Tibial artery (tissue), 4 donors: ENCODE measurements at regions not wholly inside any gene's neighbourhood (a gene's known extent, or its start where the extent isn't known, plus 50 kb on each side); places are given as distances from the start of the nearest gene placed in this dataset.

ENCODE experiments used
- DNase-seq, 2 donors: peaks; one replicate each; pipeline ENCODE4 v3.0.0-alpha.2; 2019
- H3K27ac ChIP-seq, 2 donors: fragments of 200-600 bp; sonication (generic) in 1 of 2; 1 replicate in 1 of 2; 2 replicates in 1 of 2; pipeline ENCODE4 v1.5.1; 2018 to 2019; ENCODE audit warnings: mild to moderate bottlenecking in 1 of 2
- H3K27me3 ChIP-seq, 2 donors: fragments of 200-600 bp; sonication (generic) in 1 of 2; one replicate each; pipeline versions ENCODE4 v1.5.1 to v1.6.0; 2016 to 2019
- H3K36me3 ChIP-seq, 3 donors: fragments of 200-600 bp; sonication (generic) in 2 of 3; one replicate each; pipeline ENCODE4 v1.5.1; 2016 to 2019; ENCODE audit warnings: mild to moderate bottlenecking in 2 of 3
- H3K4me1 ChIP-seq, 4 donors: fragments of 200-600 bp; sonication (generic) in 2 of 4; 1 replicate in 3 of 4; 2 replicates in 1 of 4; pipeline ENCODE4 v1.5.1; 2016 to 2019
- H3K4me3 ChIP-seq, 2 donors: fragments of 200-600 bp; sonication (generic) in 1 of 2; 1 replicate in 1 of 2; 2 replicates in 1 of 2; pipeline ENCODE4 v1.5.1; 2018 to 2019; ENCODE audit warnings: mild to moderate bottlenecking in 2 of 2
- H3K9me3 ChIP-seq, 3 donors: fragments of 200-600 bp; sonication (generic) in 1 of 3; one replicate each; pipeline ENCODE4 v1.5.1; 2016 to 2019
- CTCF ChIP-seq, 2 experiments: fragments of 200-600 bp in 1 of 2; fragments of 450-650 bp in 1 of 2; IDR thresholded peaks; one replicate each; pipeline ENCODE4 v1.5.1; 2017 to 2019; ENCODE audit warnings: antibody characterized with exemption in 2 of 2, mild to moderate bottlenecking in 1 of 2, moderate library complexity in 1 of 2
- intact Hi-C: fragments of 100-400 bp; cut with DNase I; formaldehyde crosslinking; loops from one replicate; pipeline ENCODE4 v1.15.0; 2023; ENCODE audit warnings: low total_unique reads

GRCh38 chr16:59907611-59908010 lies 1173.5 kb upstream of the GOT2 start:
- Histone ChIP-seq H3K27ac (no peak overlapping the region), H3K36me3 (no peaks in the 10 kb centered on the region), H3K27me3 (no peaks in the 10 kb centered on the region), H3K4me3 (no peak overlapping the region), H3K4me1 (no peaks in the 10 kb centered on the region), H3K9me3 (no peaks in the 10 kb centered on the region)
- TF ChIP-seq CTCF (IDR thresholded peaks at IDR 0.05) = no peak
- intact Hi-C loops = no loop called here
- DNase-seq = no peak

- no peak overlapping the region for H3K27ac ChIP-seq
- H3K9me3 ChIP-seq = no peaks in the 10 kb centered on the region
- TF ChIP-seq CTCF (IDR thresholded peaks at IDR 0.05) = no peak
- no peaks in the 10 kb centered on the region for H3K4me1 ChIP-seq
- no peak overlapping the region for H3K4me3 ChIP-seq
- no peaks in the 10 kb centered on the region for H3K27me3 ChIP-seq
- no peak for DNase-seq
- intact Hi-C loops = no loop called here
- no peaks in the 10 kb centered on the region for H3K36me3 ChIP-seq
Measured at GRCh38 chr16:59905606-59906005, 1171.5 kb upstream of the GOT2 start.

- Histone ChIP-seq H3K9me3 (no peaks in the 10 kb centered on the region), H3K27me3 (no peaks in the 10 kb centered on the region), H3K4me3 (no peak overlapping the region), H3K36me3 (no peaks in the 10 kb centered on the region), H3K4me1 (no peaks in the 10 kb centered on the region), H3K27ac (no peak overlapping the region)
- DNase-seq = no peak
- TF ChIP-seq CTCF (IDR thresholded peaks at IDR 0.05) = no peak
- intact Hi-C loops = no loop called here
Measured at GRCh38 chr16:59905131-59905530, 1171.0 kb upstream of the GOT2 start.

- Histone ChIP-seq H3K4me1 (no peaks in the 10 kb centered on the region), H3K9me3 (no peaks in the 10 kb centered on the region), H3K4me3 (no peak overlapping the region), H3K36me3 (no peaks in the 10 kb centered on the region), H3K27me3 (no peaks in the 10 kb centered on the region), H3K27ac (no peak overlapping the region)
- intact Hi-C loops = no loop called here
- TF ChIP-seq CTCF (IDR thresholded peaks at IDR 0.05) = no peak
- no peak for DNase-seq
Measured at GRCh38 chr16:59899940-59900339, 1165.8 kb upstream of the GOT2 start.

GRCh38 chr16:59892376-59892775 lies 1158.3 kb upstream of the GOT2 start:
- Histone ChIP-seq H3K36me3 (no peaks in the 10 kb centered on the region), H3K4me1 (no peaks in the 10 kb centered on the region), H3K27me3 (no peaks in the 10 kb centered on the region), H3K9me3 (no peaks in the 10 kb centered on the region), H3K4me3 (no peak overlapping the region), H3K27ac (no peak overlapping the region)
- intact Hi-C loops = no loop called here
- DNase-seq = no peak
- no peak for TF ChIP-seq CTCF (IDR thresholded peaks at IDR 0.05)

- no peak for TF ChIP-seq CTCF (IDR thresholded peaks at IDR 0.05)
- Histone ChIP-seq H3K4me1 (no peaks in the 10 kb centered on the region), H3K27me3 (no peaks in the 10 kb centered on the region), H3K27ac (no peak overlapping the region), H3K4me3 (no peak overlapping the region), H3K9me3 (no peaks in the 10 kb centered on the region), H3K36me3 (no peaks in the 10 kb centered on the region)
- intact Hi-C loops = no loop called here
- DNase-seq = no peak
Measured at GRCh38 chr16:59887856-59888255, 1153.7 kb upstream of the GOT2 start.
